Ascending aorta (tissue), 2 donors: ENCODE measurements at regions not wholly inside any gene's neighbourhood (a gene's known extent, or its start where the extent isn't known, plus 50 kb on each side); places are given as distances from the start of the nearest gene placed in this dataset.

ENCODE experiments used
- DNase-seq, 2 donors: peaks; one replicate each; pipeline ENCODE4 v3.0.0-alpha.2; 2019; ENCODE audit warnings: low spot score in 2 of 2
- H3K27ac ChIP-seq, 2 donors: fragments of 200-600 bp; sonication (generic); one replicate each; pipeline ENCODE4 v1.5.1; 2016 to 2017; ENCODE audit warnings: mild to moderate bottlenecking in 1 of 2
- H3K27me3 ChIP-seq: fragments of 200-600 bp; sonication (generic); one replicate; pipeline ENCODE4 v1.5.1; 2017
- H3K36me3 ChIP-seq, 2 donors: fragments of 200-600 bp; sonication (generic); one replicate each; pipeline ENCODE4 v1.5.1; 2016
- H3K4me1 ChIP-seq, 2 donors: fragments of 200-600 bp; sonication (generic); one replicate each; pipeline ENCODE4 v1.5.1; 2016 to 2017; ENCODE audit warnings: mild to moderate bottlenecking in 1 of 2
- H3K4me3 ChIP-seq, 2 donors: fragments of 200-600 bp; sonication (generic); one replicate each; pipeline ENCODE4 v1.5.1; 2016 to 2017; ENCODE audit warnings: mild to moderate bottlenecking in 1 of 2
- H3K9me3 ChIP-seq, 2 donors: fragments of 200-600 bp; sonication (generic); one replicate each; pipeline ENCODE4 v1.5.1; 2016
- intact Hi-C: fragments of 100-400 bp; cut with DNase I; formaldehyde crosslinking; loops from one replicate; pipeline ENCODE4 v1.15.1; 2023
- TF ChIP-seq, protein P1 (sequence below), 3 experiments: fragments of 200-600 bp in 2 of 3; fragments of 450-650 bp in 1 of 3; sonication (generic) in 2 of 3; IDR thresholded peaks; one replicate each; pipeline ENCODE4 v1.5.1; 2016 to 2019; ENCODE audit warnings: antibody characterized with exemption in 3 of 3, mild to moderate bottlenecking in 1 of 3, moderate library complexity in 1 of 3

DNA sequence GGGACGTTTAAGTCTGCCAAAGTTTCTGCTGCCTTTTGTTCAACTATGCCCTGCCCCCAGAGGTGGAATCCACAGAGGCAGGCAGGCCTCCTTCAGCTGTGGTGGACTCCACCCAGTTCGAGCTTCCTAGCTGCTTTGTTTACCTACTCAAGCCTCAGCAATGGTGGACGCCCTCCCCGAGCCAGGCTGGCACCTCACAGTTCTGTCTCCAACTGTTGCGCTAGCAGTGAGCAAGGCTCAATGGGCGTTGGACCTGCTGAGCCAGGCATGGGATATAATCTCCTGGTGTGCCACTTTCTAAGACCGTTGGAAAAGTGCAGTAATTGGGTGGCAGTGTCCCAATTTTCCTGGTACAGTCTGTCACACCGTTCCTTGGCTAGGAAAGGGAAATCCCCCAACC lies 444.7 kb downstream of the FLRT2 start:
- Histone ChIP-seq H3K27me3 (no peaks in the 10 kb centered on the region), H3K27ac (no peak overlapping the region), H3K9me3 (no peaks in the 10 kb centered on the region), H3K36me3 (no peaks in the 10 kb centered on the region), H3K4me1 (no peaks in the 10 kb centered on the region), H3K4me3 (no peak overlapping the region)
- no peak for DNase-seq
- TF ChIP-seq, protein P1, sequence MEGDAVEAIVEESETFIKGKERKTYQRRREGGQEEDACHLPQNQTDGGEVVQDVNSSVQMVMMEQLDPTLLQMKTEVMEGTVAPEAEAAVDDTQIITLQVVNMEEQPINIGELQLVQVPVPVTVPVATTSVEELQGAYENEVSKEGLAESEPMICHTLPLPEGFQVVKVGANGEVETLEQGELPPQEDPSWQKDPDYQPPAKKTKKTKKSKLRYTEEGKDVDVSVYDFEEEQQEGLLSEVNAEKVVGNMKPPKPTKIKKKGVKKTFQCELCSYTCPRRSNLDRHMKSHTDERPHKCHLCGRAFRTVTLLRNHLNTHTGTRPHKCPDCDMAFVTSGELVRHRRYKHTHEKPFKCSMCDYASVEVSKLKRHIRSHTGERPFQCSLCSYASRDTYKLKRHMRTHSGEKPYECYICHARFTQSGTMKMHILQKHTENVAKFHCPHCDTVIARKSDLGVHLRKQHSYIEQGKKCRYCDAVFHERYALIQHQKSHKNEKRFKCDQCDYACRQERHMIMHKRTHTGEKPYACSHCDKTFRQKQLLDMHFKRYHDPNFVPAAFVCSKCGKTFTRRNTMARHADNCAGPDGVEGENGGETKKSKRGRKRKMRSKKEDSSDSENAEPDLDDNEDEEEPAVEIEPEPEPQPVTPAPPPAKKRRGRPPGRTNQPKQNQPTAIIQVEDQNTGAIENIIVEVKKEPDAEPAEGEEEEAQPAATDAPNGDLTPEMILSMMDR (IDR thresholded peaks at IDR 0.05) = no peak
- intact Hi-C loops = no loop called here

DNA sequence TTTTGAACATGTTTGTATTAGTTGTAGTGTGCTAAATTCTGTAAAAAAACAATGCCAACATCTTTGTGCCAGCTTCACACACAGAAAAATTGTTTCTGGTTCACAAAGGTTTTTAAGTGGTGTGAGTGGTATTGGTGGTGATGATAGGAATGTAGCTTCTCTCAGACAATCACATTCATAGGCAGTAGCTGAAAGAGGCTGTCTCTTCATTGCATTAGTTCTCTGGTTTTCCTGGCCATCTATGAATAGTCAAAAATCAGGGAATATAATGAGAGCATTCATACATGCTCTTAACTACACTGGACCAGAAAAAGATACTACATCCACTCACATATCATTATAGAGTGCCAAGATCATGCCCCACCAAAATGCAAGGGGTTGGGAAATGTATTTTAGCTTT lies 433.5 kb downstream of the FLRT2 start:
- H3K4me1 ChIP-seq = no peaks in the 10 kb centered on the region
- H3K27ac ChIP-seq = no peak overlapping the region
- H3K27me3 ChIP-seq = no peaks in the 10 kb centered on the region
- H3K9me3 ChIP-seq = no peaks in the 10 kb centered on the region
- H3K36me3 ChIP-seq = no peaks in the 10 kb centered on the region
- no peak overlapping the region for H3K4me3 ChIP-seq
- TF ChIP-seq, protein P1 (IDR thresholded peaks at IDR 0.05) = no peak
- intact Hi-C loops = no loop called here
- DNase-seq = no peak

DNA sequence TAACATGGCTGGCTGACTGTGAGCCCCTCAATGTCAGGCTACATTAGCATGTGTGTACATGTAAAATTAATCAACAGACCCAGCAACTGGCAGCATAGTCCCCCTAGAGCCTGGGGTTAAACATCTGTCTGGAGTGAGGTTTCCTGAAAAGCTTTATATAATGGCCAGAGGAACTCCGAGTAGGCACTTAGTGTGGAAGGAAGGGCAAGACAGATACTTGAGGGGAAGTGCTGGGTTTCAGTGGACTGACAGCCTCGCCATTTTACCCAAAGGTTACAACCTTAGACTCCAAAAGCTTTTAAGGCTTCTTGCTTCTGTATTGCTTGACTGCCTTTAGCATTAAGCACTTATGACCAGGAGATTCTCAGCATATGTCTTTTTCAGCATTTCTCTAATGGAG lies 430.8 kb downstream of the FLRT2 start:
- TF ChIP-seq, protein P1 (IDR thresholded peaks at IDR 0.05) = no peak
- no peaks in the 10 kb centered on the region for H3K27me3 ChIP-seq
- H3K4me1 ChIP-seq = no peaks in the 10 kb centered on the region
- no peaks in the 10 kb centered on the region for H3K9me3 ChIP-seq
- no peak overlapping the region for H3K27ac ChIP-seq
- H3K36me3 ChIP-seq = no peaks in the 10 kb centered on the region
- DNase-seq = no peak
- intact Hi-C loops = no loop called here
- no peak overlapping the region for H3K4me3 ChIP-seq

DNA sequence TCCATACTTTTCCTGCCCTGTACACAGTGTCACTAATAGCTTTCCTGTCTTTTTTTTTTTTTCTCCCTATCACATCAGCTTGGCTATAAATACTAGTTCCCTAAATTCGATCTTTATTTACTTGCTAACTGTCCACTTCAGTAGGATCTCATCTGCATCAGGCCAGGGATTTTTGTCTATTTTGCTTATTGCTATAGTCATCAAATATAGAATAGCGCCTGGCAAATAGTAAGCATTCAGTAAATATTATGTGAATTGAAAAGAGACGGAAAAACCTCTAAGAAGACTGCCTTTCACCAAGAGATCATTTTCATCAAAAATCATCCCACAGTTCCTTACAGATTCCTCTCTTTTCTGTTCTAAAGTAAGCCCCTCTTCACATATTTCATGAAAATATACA lies 429.1 kb downstream of the FLRT2 start:
- no peaks in the 10 kb centered on the region for H3K4me1 ChIP-seq
- no peaks in the 10 kb centered on the region for H3K9me3 ChIP-seq
- no peak overlapping the region for H3K27ac ChIP-seq
- H3K36me3 ChIP-seq = no peaks in the 10 kb centered on the region
- H3K4me3 ChIP-seq = no peak overlapping the region
- TF ChIP-seq, protein P1 (IDR thresholded peaks at IDR 0.05) = no peak
- DNase-seq = no peak
- intact Hi-C loops = no loop called here
- H3K27me3 ChIP-seq = no peaks in the 10 kb centered on the region

DNA sequence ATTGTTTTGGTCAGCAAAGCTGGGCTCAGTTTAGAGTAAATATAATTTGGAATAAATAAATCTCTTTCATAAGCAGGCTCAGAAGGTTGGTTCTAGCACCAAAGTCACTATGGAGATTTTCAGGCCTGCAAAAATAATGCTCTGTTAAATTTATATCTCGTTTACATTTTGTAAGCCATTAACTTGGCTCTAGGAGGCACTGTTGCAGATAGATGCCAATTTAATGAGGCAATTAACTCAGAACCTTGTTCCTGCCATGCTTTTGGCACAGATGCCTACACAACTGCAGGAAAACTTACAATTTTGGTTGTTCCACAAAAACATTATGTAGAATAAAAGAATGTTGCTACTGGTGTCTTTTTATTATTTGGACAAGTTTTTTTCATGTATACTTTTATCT lies 428.1 kb downstream of the FLRT2 start:
- no peaks in the 10 kb centered on the region for H3K36me3 ChIP-seq
- no peak overlapping the region for H3K27ac ChIP-seq
- intact Hi-C loops = no loop called here
- TF ChIP-seq, protein P1 (IDR thresholded peaks at IDR 0.05) = no peak
- DNase-seq = no peak
- no peaks in the 10 kb centered on the region for H3K27me3 ChIP-seq
- no peaks in the 10 kb centered on the region for H3K4me1 ChIP-seq
- H3K9me3 ChIP-seq = no peaks in the 10 kb centered on the region
- no peak overlapping the region for H3K4me3 ChIP-seq

DNA sequence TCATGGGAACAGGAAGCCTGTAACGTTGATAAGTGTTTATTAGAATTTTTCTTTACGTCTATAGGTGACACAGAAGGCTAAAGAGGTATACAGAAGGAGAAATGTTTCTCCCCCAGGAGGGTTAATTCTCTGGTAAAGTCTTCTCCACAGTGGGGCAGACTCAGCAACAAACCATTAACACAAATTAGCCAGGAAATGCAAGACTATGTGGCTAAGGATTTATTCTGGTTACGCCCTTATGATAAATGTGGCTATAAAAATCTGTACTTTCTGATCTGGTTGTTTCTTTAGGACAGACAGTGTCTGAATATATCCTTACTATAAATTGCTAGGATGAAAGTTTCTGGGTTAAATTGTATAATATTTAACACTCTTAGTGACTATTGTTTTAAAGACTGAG lies 423.3 kb downstream of the FLRT2 start:
- no peaks in the 10 kb centered on the region for H3K4me1 ChIP-seq
- H3K36me3 ChIP-seq = no peaks in the 10 kb centered on the region
- no peaks in the 10 kb centered on the region for H3K9me3 ChIP-seq
- intact Hi-C loops = no loop called here
- no peak overlapping the region for H3K4me3 ChIP-seq
- TF ChIP-seq, protein P1 (IDR thresholded peaks at IDR 0.05) = no peak
- no peak overlapping the region for H3K27ac ChIP-seq
- H3K27me3 ChIP-seq = no peaks in the 10 kb centered on the region
- DNase-seq = no peak
